HG02943 (cell line): ENCODE measurements at regions not wholly inside any gene's neighbourhood (a gene's known extent, or its start where the extent isn't known, plus 50 kb on each side); places are given as distances from the start of the nearest gene placed in this dataset.
"Not testable (repeated sequence)": the region's sequence is repeated elsewhere in the genome, so short reads cannot be mapped to it uniquely, and the experiment has no call there.

Source experiments
- ATAC-seq: cut with Tn5 transposase; IDR thresholded peaks from one replicate; pipeline ENCODE4 v1.9.1; 2021; ENCODE audit warnings: mild to moderate bottlenecking, low read depth, moderate library complexity; ENCODE audit not compliant: unreplicated experiment

DNA sequence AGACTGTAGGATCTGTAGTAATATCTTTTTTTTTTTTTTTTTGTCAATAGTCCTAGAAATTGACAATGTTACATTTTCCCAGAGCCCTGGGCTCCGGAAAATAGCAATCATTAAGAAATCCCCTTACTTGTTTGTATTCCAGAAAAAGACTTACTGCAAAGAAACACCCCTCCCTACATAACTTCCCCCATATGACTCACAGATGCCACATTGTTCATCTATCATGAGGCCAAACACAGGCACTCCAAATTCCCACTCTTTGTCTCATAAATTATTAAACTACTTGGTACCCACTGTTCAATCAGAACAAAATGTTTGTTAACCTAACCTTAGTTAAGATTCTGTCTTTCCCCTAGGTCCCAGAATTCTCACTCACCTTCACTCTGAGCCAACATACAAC, 53.5 kb downstream of the TEX51 start:
- ATAC-seq, result no peak

DNA sequence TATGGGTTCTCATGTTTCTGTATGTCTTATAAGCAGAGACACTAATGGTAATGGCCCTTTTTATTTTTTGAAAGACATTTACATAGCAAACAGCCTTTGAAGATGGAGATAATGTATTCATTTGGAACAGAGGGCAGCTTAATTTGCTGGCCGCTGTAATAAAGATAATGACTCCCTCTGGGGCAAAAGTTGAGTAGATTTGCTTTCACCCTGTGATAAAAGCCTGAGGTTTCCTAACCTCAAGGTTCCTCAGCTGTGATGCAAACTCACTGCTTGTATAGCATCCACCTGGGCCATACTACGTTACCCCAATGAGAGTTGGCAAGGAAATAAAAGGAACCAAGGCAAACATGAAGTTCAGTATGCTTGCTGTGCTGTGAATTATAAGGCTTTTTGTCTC, 54.8 kb downstream of the TEX51 start:
- ATAC-seq, result no peak

DNA sequence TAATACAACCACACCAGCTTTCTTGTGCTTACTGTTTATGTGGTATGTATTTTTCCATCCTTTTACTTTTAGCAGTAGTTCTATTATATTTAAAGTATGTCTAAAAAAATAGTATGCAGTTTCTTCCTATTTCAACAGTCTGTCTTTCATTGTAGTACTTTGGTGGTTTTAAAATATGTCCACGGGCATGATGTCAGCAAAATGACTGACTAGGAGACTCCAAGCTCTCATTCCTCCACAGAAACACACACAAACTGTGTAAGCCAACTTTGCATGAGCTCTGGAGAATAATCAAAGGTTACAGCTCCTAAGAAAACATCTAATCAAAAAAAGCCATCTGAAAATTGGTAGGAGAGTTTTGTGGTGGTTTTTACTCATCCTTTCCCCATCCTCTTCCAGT, 56.1 kb downstream of the TEX51 start:
- ATAC-seq, result no peak

DNA sequence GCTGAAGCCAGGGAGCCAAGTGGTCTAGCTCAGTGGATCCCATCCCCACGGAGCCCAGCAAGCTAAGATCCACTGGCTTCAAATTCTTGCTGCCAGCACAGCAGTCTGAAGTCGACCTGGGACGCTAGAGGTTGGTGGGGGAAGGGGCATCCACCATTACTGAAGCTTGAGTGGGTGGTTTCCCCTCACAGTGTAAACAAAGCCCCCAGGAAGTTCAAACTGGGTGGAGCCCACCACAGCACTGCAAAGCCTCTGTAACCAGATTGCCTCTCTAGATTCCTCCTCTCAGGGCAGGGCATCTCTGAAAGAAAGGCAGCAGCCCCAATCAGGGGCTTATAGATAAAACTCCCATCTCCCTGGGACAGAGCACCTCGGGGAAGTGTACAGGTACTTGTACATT, 58.1 kb downstream of the TEX51 start:
- ATAC-seq, result not testable (repeated sequence)

DNA sequence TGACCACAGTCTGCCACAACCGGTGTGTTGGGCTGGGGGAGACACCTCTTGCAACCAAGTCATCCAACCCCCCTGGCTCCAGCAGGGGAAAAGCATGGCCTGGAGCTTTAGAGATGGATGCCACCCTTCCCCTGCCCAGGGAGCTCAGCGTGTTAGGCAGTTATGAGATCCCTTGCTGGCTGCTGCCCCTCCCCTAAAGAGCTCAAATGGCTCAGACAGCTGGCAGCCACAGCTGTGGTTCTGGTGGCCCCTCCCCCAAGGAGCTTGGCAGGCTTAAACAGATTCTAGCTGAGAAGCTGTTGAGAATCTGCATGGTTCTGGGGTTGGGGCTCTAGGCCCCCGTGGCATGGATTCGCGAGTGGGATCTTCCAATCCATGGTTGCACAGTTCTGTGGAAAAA, 64.7 kb downstream of the TEX51 start:
- no peak for ATAC-seq

DNA sequence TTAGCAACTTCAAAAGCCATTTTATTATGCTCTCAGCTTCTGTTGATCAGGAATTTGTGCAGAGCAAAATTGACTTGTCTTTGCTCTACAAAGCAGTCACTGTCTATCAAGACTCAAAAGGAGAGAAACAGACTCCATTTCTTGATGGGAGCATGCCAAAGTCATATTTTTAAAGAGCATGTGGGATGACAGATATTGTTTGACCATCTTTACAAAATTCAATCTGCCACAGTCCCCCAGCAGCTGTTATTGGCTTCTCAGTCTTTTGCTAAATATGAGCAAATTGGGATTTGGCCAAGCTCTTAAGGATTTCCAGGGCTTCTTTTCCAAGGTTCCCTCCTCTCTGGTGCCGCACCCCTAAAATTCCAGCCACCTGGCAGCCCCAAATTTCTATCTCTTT, 67.9 kb downstream of the TEX51 start:
- no peak for ATAC-seq

DNA sequence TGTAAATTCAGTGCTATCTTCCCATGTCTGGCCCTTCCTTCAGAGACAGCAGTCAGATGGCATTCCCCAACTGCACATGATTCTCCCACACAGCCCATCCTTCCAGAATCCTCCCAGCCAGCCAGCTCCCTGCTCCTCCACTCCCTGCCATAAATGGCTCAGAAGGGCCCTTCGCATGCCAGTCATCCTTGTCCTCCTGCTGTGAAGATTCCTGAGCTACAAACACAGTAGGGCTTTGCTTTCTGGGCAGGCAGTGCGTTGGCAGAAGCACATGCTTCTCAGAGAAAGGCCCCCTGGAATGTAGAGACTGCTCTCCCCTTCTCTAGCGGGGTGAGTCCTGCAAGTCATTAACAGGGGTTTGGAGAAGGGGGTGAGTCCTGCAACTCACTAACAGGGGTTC, 71.9 kb downstream of the TEX51 start:
- no peak for ATAC-seq

DNA sequence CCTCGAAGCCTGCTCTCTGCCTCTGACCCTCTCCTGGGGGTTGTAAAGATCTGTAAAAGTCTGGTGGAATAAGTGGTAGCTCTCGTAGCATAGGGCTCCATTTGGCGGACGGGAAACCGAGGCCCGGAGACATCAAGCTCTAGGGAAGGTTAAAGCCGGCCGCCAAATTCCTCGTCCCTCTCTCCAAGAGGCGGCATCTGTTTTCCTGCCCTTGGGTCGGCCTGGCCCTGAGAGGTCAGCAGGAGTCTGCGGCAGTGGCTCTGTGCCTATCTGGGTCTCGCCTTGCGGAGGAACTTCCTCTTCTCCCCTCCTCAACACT, 72.4 kb downstream of the TEX51 start:
- no peak for ATAC-seq

DNA sequence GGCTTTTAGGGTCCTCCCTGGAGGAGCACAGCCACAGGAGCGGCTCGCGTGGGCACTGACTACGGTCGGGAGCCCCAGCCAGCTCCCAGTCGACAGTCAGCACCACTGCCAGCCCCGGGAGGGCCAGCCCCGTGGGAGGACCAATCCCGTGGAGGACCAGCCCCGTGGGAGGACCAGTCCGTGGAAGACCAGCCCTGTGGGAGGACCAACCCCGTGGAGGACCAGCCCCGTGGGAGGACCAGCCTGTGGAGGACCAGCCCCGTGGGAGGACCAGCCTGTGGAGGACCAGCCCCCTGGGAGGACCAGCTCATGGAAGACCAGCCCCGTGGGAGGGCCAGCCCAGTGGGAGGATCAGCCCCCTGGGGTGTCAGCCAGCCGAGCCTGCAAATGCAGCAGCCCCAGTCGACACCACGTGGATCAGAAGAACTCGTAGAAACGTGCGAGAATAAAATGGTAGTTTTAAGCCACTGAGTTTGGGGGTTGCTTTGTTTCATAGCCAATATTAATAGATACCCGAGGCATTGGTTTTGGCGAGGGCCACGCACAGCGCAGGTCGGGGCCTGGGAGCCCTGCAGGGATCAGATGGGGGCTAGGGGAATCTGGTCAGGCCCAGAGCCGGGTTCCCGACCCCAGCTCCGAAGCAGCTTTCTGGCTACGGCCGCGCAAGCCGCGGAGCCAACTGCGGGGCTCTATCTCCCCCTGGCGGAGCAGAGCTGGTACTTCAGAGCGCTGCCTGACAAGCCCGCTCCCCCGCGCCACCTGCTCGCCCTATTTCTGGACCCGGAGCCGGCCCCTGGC, 73.0 kb downstream of the TEX51 start:
- peak; percentile 95 for ATAC-seq

DNA sequence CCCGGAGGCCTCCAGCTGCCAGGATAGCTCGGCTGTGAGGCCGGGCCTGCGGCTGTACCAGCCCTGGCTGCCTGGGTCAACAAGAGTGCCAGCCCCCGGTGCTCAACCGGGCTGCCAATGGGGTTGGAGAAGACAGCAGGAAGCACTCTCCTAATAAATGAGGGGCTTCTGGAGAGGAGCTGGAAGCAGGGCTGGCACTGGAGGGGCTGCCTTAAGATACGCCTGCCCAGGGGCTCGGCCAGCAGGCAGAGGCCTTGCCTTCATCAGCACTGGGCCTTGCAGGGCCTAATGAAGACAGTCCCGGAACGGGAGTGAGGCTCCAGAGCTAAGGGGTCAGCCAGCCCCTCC, 73.6 kb downstream of the TEX51 start:
- ATAC-seq, result no peak

DNA sequence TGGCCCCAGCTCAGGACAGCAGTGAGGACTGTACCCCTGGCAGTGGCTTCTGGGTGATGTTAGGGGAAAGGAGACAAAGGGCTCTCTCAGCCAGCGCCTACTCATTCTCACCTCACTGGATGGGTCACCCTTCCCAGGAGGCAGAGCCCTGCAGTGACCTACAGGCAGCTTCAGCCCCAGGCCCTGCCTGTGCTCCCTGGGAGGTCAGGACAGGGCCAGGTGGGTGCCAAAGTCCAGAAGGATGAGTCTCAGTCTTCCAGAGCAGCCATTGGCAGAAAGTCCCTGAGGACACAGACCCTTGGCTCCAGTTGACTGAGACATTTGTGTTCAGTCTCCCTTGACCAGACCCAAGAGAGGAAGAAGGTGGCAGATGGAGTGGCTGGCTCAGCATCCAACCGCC, 75.1 kb downstream of the TEX51 start:
- ATAC-seq, result no peak

DNA sequence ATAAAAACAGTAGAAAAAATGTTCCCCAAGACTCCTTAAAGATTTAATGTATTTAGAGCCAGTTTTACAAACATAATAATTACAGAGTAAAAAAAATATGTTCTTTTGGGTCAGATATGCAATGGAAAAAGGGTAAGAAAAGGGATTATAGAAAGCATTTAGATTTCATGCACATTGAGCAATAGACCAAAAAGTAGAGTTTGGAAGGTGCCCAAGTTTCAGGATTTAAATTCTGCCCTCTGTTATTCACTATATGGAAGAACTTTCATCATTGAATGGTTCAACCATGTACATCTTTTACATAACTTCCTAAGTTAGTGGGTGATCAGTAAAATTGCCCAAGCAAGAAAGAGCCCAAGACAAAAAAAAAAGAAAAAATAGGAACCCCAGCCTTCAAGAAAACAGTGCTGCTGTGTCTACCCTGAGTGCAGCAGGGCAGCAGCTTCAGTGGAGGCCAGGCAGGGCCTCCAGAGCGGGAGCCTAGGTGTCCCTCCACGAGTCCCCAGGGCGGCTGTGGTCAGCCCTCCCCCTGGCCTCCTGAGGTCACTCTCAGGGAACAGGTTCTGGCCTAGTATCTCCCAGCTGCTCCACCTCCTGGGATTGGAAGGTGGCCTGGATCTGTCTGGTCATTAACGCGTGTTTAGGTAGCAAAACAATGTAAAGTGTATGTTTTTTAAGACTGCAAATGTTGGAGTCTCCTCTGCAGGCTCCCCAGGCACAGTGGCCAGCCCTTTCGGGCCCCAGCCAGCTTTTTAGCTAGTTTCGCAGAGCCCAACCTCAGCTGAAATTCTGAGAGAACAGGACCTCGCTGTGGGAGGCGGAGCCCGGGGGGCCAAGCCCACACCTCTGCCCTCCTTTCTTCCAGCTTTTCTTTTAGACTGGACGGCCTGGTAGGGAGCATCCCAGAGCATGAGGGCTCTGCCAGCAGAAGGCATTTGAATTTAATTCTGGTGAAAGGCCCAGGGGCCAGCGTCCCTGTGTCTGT, 77.3 kb downstream of the TEX51 start:
- no peak for ATAC-seq

DNA sequence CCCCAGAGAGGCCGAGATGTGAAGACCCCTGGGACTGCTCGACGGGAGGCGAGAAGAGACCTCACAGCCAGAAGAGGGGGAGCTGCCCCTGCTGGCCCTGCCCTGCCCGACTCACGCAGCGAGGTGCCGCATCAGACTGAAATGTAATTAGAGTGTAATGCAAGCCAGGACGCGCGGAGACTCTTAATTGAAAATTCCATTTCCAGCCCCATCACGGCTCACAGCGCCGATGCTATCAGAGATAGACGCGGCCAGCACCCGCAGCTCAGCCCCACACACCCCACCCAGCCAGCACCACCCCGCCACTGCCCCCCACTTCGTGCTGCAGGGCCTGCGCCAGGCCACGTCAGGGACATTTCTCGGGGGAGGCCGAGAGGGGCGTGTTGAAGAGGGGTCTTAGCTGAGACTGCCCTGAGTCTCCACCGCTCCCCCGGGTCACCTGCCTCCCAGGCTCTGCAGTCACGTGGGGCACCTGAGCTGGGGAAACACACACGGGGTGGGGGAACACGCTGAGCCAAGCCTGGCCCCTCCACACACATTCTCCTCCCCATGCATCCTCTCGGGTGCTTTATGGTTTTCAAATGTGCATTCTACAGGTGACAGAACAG, 78.1 kb downstream of the TEX51 start:
- no peak for ATAC-seq

DNA sequence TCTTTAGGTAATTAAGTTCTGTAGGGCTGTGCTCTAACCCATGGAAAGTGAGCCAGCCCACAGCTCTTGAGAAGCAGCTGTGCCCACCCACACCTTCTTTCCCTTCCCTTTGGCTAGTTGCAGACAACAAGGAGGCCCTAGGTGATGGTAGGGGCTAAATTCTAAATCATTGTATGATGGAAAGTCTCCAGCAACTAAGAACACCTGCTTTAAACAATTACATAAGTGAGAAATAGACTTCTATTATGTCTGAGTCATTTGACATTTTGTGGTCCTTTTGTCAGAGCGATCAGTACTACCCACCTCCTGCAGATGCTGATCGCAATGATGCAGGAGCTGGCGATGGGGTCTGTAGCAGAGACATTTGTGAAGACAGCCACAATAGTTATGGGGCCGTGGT, 79.6 kb downstream of the TEX51 start:
- no peak for ATAC-seq

DNA sequence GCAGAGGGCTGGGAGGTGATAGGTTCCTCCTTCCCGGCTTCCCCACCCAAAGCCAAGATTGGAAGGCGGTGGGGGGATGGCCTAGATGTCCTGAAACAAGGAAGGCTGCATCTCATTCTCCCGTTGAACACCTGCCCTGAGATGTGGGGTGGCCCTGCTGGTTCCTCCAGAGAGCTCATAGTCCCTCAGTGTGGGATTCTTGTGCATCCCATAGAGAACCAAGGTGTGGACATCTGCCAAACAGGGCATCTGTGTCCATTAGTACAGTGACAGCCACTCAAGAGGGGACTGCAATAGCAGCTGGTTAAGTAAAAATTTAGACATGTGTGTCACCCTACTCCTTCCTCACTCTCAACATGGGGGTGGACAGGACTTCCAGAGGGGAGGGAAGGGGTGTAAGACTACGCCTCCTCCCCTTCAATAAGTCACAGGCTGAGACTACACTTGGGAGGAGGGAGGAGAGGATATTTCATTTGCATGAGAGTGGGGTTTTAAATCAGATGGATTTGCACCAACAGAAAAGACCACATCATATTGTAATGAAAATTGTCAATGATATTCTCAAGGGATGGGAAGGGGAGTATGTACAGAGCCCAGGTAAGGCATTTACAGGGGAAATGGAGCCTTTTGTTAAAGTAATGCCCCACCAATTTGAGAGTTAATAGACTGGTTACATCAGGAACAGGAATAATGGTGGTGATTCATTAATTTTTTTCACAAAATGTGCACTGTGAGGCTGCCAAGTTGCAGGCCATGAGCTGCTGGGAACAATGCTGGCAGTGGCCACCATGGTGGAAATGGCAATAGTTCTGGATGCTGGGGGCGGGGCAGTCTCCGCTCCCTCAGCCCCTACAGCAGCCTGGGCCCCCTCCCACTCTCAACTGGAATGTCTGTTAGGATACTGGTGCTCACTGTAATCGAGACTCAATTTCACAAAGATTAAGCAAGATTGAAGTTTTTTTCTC, 80.6 kb downstream of the TEX51 start:
- ATAC-seq, result no peak

DNA sequence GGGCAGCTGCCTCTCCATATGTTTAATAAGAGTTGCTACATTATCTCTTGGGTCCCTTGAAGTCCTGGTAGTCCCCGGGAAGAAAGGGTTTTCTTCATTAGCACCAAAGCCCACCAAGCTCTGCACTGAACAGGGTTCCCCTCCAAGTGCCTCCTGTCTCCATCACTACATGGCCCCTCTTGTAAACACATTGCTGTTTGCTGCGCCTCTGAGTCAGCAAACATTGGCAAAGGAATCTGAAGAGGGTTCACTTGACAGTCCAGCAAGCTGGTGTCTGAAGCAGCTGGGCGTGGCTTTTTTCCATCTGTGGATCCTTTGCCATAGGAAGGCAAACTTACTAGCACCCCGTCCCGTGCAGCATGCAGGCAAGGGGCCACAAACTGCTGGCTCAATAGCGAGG, 82.8 kb downstream of the TEX51 start:
- ATAC-seq, result no peak

DNA sequence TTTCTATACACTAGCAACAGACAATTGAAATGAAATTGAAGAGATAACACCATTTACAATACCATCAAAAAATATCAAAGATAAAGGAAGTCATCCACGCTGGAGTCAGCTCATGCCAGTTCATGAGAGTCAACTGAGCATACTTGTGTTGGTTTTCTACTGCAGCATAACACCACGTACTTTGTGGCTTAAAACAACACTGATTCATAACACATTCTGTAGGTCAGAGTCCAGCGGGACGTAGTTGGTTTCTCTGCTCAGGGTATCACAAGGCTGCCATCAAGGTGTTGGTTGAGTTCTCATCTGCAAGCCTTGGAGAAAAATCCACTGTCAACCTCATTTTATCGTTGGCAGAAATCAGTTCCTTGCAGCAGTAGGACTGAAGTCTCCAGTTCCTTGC, 84.2 kb downstream of the TEX51 start:
- ATAC-seq, result no peak

DNA sequence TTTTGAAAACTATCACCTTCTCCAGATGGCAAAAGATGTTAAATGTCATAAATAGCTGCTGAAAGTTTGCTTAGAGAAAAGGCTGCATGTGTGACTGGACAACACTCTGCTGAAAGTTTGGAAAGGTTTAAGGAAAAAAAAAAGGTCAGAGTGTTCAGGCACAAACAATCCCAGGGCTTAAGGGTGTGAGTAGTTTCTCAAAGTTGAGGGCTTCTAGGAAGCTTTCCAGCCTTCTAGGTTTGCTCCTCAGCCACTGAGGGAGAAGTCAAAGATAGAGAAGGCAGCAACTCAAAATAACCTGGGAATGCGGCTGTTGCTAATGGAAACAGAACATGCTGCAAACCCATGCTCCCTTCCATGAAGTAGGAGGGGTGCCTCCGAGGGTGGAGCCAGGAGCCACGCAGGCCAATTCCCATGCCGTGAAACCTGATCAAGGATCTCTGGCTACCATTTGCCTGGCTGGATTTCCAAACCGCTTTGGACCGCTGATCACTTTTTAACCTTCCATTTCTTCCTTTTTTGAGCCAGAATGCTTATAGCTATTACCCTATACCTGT, 88.0 kb downstream of the TEX51 start:
- ATAC-seq, result no peak

DNA sequence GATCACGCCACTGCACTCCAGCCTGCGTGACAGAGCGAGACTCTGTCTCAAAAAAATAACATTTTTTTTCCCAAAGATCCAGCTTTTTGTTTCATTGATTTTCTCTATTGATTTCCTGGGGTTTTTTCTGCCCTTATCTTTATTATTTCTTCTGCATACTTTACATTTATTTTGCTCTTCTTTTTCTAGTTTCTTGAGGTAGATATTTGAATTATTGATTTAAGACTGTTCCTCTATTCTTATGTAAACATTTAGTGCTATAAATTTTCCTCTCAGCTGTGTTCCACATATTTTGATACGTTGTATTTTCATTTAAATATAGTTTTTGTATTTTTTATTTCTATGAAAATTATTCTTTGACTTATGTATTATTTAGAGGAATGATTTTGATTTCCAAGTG, 89.8 kb downstream of the TEX51 start:
- no peak for ATAC-seq

DNA sequence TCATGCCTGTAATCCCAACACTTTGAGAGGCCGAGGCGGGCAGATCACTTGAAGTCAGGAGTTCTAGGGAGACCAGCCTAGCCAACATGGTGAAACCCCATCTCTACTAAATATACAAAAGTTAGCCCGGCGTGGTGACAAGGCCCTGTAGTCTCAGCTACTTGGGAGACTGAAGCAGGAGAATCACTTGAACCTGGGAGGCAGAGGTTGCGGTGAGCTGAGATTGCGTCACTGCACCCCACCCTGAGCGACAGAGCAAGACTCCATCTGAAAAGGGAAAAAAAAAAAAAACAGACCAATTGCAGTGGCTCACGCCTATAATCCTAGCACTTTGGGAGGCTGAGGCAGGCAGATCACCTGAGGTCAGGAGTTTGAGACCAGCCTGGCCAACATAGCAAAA, 90.4 kb downstream of the TEX51 start:
- ATAC-seq, result not testable (repeated sequence)
